Stimulated activated CD4-positive, alpha-beta T cell treated with anti-CD3 and anti-CD28 coated beads, TNF-alpha, amount 100 ng/mL, for 48 hours (primary cell): ENCODE measurements at regions not wholly inside any gene's neighbourhood (a gene's known extent, or its start where the extent isn't known, plus 50 kb on each side); places are given as distances from the start of the nearest gene placed in this dataset.

ENCODE experiments used
- DNase-seq, 3 donors: peaks; one replicate each; pipeline ENCODE4 v3.0.0-alpha.2; 2020; ENCODE audit warnings: low read depth in 3 of 3

GRCh38 chr9:96183751-96184150 lies 118.2 kb downstream of the HSD17B3 start:
- no peak for DNase-seq

DNA sequence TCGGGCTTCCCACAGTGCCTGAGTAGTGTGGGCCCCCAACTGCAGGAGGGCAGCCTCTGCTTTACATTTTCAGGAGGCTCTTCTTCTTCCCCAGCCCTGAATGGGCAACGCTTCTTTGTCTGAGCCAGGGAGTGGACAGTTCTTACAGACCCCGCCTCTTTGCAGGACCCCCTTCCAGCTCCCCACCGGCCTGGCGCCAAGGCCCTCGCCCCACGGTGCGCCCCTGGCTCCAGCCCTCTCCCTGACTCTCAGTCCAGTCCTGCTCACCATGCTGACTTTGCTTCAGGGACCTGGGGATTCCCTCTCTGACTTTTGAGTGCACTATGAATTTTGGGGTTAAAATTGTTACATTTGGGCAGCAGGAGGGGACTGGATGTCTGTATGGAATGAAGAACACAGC lies 123.8 kb downstream of the HSD17B3 start:
- DNase-seq = no peak

DNA sequence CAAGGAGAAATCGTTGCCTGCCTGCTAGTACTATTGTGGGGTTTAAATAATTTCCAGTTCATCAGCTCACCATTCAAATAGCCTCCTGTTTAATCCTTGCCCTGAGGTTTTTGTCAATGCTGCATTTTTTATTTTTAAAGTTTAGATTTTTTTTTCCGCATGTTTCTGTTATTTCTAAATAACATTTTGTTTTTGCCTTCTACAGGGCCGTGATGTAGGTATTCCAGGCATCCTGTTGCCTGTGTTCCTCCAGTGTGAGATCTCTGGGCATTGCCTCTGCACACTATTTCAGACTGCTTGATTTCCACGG lies 124.3 kb downstream of the HSD17B3 start:
- DNase-seq = no peak

DNA sequence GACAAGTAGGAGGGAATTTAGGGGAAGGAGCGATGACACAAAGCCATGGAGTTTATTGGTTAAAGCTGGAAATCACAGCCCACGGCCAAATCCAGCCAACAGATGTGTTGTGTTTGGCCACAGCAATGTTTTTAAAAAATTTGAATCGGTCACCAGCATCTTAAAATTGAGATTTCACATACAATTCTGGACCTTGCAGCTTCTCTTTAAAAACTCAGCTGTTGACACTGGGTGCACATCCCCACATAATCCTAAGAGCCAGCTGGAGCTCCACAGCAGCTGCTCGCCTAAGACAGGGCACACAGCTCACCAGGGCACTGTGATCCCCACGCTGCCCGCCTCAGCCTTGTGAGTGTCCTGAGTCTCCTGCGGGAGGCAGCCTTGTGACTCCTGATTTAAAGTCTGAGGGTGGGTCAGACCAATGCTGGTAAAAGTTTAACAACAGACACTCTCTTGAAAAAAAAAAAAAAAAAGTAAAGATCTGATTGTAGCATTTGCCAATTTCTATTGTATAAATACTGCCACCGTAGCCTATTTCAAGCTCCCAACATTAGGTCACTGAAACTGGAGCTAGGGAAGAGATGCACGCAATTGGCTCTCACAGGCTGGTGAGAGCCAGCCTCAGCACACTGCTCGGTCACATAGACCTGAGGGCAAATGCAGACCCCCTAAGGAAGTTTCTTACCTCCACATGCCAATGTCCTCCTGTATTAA lies 124.8 kb downstream of the HSD17B3 start:
- no peak for DNase-seq

DNA sequence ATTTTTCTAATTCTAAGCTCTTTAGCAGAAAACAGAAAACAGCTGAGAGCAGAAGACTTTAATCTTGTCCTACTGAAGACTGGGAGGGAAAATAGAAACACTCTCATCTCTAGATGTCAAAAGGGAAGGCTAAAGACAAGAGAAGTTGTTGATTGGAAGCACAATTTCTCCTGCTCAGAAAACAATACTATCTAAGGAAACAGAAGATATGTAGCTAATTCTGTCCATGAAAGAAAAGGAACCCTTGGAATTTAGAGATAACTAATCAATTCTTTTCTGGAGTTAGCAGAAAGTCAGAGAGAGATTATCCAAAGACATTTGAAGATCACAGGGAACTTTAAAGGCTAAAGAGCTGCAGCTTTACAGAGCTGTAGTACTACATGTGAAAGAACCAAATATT lies 126.2 kb downstream of the HSD17B3 start:
- no peak for DNase-seq

DNA sequence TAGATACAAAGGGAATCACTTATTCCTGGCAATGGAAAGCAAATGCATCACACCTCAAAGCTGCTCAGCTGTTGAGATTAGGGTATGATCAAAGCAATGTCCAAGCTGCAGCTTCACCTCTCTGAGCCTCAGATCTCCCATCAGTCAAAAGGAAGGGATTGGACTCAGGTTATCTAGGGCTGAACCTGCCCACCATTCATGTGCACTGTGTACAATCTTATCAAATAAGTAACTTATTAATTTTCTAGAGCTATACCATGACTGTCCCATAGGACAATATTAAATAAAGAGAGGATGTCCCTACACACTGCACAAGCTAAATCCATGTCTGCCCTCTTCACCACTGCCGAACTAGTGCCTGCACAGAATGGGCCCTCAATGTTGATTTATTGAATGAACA lies 127.0 kb downstream of the HSD17B3 start:
- no peak for DNase-seq

DNA sequence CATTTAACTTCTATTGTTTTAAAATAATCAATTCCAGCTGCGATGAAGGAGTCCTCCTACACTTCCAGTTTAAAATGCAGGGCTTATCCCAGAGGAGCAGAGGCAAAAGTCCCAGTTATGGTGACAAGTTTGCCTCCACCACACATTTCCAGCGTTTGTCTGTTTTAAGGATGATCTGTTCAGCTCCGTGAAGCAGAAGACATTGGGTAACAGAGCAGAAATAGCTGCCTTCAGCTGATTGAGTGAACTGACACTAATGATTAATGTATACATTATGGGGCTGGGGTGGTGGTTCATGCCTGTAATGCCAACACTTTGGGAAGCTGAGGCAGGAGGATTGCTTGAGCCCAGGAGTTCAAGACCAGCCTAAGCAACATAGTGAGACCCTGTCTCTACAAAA lies 127.6 kb downstream of the HSD17B3 start:
- DNase-seq = no peak

DNA sequence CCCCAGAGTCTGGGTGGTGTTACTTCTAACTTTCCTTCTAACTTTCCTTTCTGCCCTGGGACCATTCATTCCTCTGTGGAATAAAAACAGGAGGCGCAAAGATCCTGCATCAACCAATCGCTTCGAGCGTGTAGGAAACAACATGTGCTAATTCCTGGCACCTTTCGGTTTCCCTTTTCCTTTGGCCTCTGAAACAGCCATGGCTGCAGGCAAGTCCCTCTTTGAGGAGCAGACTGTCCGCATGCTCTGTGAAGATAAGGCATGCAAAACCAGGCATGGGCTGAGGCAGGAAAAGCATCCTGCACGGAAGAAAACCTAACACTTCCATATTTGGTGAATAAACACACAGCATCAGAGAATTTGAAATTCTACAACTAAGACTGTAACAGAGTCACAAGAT lies 128.3 kb downstream of the HSD17B3 start:
- DNase-seq = no peak

- DNase-seq = no peak
These were observed 129.2 kb downstream of the HSD17B3 start for GRCh38 chr9:96172797-96173196.

DNA sequence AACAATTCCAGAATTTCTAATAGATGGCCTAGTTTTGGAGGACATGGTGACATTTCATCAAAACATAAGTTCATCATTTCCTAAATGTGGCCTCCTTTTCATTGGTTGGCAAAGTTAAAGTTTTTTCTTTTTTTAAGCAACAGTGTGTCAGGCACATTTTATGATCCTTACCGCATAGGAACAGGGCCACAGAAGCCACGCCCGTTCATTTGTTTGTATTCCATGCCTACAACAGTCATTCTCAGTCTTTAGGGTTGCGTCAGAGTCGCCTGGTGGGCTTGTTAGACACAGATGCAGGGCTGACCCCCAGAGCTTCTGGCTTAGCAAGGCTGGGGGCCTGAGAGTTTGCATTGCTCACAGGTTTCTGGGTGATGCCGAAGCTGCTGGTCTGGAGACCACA lies 130.2 kb downstream of the HSD17B3 start:
- DNase-seq = no peak

DNA sequence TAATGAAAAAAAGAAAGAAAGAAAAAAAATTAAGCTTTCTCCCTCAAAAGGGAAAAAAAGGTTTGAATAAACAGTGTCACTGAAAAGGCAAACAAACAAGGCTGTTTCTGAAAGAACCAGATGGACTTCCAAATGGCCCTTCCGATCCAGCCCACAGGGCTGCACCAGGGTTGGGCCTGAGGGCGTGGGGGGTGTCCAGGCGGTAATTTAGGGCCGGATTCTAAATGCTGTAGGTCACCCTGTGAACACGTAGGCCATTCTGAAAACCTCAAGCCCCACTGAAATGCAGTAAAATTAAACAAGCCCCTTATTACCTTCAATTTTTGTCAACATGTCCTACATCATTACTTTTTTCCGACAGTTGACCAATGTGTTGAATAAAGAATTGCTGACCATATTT lies 132.1 kb downstream of the HSD17B3 start:
- no peak for DNase-seq

DNA sequence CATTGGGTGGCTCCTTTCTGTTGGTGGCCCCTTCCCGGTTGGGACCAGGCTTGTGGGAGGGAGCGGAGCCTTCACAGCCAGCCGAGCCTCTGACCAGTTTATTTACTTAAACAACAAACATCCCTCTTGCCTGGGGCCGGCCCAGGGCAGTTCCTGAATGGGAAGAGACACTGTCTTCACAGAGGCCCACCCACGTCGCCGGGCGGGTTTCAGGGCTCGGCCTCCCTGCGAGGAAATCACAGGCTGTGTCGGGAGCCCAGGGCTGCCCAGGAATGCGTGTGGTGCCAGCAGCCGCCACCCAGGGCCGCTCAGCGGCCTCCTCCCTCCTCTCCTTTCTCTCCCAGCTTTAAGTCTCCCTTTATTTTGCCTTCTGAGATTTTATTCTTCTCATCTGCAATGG lies 132.5 kb downstream of the HSD17B3 start:
- no peak for DNase-seq

- DNase-seq = no peak
These were observed 133.1 kb downstream of the HSD17B3 start for GRCh38 chr9:96168882-96169281.

DNA sequence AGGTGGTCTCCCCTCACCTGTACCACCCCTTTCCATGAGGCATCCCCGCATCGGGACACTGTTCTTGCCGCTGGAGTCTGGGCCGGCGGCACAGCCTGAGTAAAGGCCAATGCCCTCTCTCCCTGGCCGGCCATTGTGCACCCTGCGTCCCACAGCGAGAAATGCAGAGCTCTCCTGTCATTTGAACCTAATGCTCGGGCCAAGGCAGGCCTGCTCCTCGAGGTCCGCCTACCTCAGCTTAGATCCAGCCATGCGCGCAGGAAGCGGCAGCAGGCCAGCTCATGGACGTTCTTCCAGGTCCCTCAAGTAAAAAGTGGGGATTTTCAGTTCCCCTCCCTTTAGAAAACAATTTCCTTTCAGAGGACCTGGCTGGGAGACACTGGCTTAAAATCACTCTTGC lies 135.0 kb downstream of the HSD17B3 start:
- DNase-seq = no peak

DNA sequence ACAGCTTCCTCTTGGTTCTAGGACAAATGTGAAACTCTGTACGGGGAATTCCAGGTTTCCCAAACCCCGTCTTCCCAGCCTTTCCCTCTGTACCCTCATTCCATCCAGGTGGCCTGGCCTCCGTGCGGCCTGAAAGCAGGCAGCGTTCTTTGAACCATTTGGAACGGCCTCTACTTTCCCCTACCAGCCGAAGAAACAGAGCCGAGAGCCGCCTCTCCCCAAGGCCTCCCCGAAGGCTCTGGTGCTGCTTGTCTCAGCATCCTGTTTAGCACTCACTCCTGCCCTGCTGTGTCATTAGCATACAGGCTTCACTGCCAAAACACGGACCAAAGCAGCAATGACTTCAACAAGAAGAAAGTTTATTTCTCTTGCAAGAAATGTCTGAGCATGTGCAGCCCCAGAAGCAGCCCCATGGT lies 137.7 kb downstream of the HSD17B3 start:
- no peak for DNase-seq

- no peak for DNase-seq
These were observed 138.3 kb downstream of the HSD17B3 start for GRCh38 chr9:96163712-96164111.

DNA sequence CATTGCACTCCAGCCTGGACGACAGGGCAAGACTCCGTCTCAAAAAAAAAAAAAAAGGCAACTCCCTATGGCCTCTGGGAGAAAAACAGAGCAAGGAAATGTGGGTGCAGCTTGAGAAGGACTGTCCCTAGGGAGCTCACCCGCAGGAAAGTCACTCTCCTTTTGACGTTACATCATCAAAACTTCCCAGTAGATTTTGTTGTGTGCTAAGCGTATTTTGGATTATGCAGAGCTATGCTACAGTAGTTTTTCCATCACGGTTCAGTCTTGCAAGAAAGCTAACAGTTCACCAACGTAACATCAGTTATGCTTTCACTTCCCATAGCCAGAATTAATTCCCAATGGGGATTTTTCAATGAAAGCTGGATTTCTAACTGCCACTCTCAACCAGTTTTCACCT lies 138.8 kb downstream of the HSD17B3 start:
- DNase-seq = no peak

DNA sequence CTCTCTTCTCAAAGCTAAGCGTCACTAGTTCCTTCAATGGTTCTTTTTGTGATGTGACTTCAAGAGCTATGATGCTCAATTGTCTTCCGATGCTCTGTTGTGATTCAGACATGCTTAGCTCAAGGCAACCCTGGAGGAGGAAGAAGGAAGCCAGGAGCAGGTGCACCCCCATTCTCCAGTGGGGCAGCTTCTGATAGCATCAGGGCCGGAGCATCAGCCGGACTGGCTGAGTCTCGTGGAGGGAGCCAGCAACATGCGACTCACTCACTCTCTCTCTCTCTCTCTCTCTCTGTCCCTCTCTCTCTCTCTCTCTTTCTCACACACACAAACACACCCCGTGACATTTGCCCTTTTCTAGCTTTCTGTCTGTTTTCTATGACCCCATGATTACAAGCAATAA lies 140.2 kb downstream of the HSD17B3 start:
- DNase-seq = no peak

GRCh38 chr9:96160866-96161265 lies 141.1 kb downstream of the HSD17B3 start:
- DNase-seq = no peak

GRCh38 chr9:96160168-96160567 lies 141.8 kb downstream of the HSD17B3 start:
- no peak for DNase-seq

GRCh38 chr9:96159596-96159995 lies 142.4 kb downstream of the HSD17B3 start:
- DNase-seq = no peak

GRCh38 chr9:96158909-96159575 lies 142.9 kb downstream of the HSD17B3 start:
- DNase-seq = no peak

GRCh38 chr9:96158147-96158546 lies 143.8 kb downstream of the HSD17B3 start:
- DNase-seq = no peak

- DNase-seq = no peak
These were observed 144.3 kb downstream of the HSD17B3 start for GRCh38 chr9:96157675-96158074.
